Ammon's horn (tissue), 1 donor: ENCODE measurements at regions not wholly inside any gene's neighbourhood (a gene's known extent, or its start where the extent isn't known, plus 50 kb on each side); places are given as distances from the start of the nearest gene placed in this dataset.

Experiments
- DNase-seq: peaks from one replicate; pipeline ENCODE4 v3.0.0-alpha.2; 2016; ENCODE audit warnings: low spot score

GRCh38 chr17:77725846-77726245 is 232.7 kb upstream of the TNRC6C start:
- no peak for DNase-seq

GRCh38 chr17:77726549-77727006 is 231.9 kb upstream of the TNRC6C start:
- no peak for DNase-seq

DNA sequence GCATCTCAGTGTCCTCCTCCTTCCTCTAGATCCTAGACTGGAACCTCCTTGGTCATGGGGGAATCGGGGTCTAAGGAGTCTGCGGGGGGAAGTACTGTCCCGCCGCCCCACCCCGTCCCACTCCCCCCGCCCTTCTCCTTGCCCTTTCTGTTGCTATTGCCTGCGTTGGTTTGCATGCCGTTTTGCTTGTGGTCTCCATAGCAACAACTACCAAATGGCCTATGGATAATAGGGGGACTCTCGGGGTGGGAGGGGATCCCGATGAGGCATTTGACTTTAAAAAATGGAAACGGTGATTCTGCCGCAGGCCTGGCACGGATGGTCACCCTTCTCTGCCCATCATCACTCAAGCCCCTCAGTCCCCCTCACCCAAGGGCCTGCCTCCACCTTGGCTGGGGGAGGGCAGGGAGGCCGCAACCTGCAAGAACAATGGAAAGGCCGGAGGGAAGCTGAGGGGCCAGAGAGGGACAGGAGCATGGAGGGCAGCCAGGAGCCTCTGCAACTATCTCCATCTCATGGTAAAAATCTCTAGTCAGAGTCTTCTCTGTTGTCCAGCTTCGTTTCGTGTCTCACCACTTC is 231.4 kb upstream of the TNRC6C start:
- DNase-seq, result no peak

DNA sequence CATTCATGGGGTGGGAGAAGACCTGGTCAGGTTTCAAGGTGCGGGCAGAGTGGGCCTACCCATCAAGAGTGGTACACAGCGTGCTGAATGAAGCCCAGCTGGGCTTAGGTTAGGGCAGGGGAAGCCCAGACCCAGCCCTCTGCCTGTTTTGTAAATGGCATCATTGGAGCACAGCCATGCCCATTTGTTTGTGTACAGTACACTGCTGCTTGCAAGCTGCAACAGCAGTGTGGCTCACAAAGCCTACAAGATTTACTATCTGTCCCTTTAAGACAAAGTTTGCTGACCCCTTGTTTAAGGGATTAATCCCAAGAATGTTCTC is 230.1 kb upstream of the TNRC6C start:
- no peak for DNase-seq

- no peak for DNase-seq
Observed at GRCh38 chr17:77728871-77729270, 229.6 kb upstream of the TNRC6C start.

DNA sequence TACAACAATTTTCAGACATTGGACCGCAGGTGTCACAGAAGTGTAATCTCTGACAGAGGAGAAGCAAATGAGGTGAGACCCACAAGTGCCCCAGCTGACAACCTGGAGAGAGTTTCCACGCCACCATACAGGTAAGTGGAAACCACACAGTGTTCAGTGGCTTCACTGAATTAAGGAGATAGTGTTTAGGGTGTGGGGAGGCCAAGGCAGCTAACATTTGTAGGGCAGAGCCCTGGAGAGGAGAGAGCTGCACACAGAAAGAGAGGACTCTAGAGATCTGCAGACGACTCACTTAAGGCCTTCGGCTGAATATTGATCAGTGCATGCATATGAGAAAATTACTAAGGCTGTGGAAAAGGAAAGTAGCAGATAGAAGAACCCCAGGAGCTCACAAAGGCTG is 228.9 kb upstream of the TNRC6C start:
- DNase-seq, result no peak

DNA sequence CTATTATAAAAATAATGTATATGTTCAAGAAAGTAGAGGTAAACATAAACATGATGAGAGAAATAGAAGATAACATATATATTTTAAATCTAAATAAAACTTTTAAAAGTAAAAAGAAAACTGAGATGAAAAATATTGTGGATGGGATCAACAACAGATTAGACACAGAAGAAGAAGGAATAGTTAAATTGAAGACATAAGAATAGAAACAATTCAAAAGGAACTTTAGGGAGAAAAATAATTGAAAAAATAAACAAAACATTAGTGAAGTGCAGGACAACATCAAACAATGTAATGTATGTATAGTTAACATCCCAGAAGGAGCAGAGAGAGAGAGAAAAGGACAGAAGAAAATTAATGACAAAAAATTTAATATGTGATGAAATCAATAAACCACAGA is 228.1 kb upstream of the TNRC6C start:
- DNase-seq, result no peak

- DNase-seq, result no peak
Observed at GRCh38 chr17:77733576-77734296, 224.8 kb upstream of the TNRC6C start.

- DNase-seq, result peak; percentile 85
Observed at GRCh38 chr17:77734371-77735080, 224.0 kb upstream of the TNRC6C start.

DNA sequence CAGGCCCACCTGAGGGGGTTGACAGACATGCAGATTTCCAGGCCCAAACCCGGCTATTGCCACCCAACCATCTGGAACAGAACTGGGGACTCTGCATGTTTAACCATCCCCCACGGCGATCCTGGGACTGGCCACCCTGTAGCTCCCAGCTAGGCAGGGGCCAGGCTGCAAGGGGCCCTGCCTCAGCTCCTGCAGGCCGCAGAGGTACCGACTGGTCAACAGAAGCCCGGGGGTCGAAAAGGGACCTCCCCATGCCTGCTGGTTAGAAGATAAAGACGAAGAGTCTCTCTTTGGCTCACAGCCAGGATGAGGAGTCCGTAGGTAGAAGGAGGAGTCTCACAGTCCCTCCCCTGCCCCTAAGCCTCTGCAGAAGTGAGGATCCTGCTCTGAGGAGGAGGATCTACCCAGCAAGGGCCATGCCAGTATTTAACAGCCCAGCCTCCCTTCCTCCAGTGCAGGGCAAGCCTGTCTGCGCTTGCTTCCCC is 223.4 kb upstream of the TNRC6C start:
- no peak for DNase-seq

DNA sequence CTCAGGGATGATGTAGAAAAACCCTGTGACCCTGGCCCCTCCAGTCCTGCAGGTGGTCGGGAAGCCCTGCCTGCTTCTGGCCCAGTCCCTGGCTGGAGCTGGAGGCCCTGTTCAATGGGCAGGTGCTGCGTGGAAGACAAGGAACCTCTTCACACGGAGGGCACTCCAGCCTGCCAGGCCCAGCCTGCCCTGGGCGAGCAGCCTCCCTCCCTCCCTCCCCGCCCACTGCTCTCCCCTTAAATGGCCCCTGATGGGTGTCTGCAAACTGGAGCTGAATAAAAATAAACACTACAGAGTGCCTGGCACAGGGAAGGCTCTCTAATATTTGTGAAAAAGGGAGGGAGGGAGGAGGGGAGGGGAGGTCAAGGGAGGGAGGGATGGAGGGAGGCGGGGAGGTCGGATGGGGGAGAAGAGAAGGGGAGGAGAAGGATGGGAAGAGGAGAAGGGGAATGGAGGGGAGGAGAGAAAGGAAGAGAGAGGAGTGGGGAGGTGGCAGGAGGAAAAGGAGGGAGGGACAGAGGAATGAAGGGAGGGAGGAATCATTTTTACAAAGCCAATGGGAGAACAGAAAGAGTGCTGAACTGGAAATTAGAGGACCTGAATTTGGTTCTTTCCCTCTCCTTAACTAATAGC is 222.8 kb upstream of the TNRC6C start:
- DNase-seq, result peak; percentile 53

DNA sequence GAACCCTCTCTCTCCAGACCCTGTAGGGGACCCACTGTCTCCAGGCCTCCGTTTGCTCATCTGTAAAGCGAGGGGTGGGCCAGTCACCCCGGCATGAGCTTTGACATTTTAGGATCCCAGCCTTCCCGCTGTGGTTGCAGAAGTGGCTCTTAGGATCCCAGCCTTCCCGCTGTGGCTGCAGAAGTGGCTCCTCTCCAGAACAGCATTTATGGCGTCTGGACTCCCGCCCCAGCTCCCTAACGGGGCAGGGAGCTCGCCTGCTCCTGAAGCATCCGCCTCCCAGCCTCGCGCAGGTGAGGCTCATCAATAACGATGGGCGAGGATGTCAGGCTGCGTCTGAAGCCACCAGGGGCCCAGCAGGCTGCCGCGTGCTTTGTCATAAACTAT is 222.3 kb upstream of the TNRC6C start:
- no peak for DNase-seq

- no peak for DNase-seq
Observed at GRCh38 chr17:77736721-77737120, 221.8 kb upstream of the TNRC6C start.

GRCh38 chr17:77737442-77738265 is 220.8 kb upstream of the TNRC6C start:
- no peak for DNase-seq

DNA sequence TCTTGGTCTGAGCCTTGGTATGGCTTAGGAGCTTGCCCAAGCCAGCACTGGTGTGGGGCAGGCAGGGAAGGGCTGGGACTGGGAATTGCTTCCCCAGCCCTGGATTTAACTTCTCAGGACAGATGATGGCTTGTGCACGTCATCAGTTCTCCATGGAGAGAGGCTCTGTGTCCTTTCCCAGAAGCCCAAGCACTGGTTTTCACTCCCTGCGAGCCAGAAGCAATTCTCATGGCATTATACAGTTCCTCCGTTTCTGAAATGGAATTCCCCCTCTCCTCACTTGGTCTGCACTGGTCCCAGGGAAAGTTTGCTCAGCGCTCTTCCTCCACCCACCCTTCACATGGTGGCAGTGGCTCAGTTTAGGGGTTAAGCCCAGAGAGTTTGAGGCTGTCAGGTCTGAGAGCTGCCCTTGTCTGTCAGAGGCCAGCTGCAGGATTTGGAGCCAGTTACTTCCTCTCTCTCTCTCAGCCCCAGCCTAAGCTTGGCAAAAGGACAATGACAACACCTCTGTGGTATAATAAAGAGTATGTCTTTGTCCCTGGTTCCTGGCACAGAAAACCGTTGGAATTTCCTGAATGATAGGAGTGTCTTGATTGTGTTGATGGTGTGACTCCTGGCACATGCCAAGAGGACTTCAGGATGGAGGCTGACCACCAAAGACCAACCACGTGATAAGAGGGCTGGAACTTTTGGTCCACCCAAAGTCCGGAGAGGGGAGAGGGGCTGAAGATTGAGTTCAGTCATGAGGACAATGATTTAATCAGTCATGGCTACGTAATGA is 219.6 kb upstream of the TNRC6C start:
- peak; percentile 20 for DNase-seq

DNA sequence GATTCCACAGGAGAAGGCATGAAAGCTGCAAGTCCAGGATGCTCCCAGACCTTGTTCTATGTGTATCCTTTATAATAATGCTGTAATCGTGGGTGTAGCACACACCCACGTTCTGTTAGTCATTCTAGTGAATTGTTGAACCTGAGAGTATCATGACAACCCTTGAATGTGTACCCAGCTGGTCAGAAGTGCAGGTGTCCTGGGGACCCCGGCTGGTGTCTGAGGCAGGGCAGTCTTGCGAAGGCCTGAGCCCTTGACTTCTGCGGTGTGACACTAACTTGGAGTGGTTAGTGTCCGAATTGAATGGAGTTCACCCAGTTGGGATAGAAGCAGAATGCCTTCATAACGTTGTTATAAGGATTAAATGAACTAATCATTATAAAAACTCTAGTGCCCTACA is 218.0 kb upstream of the TNRC6C start:
- DNase-seq, result no peak

- no peak for DNase-seq
Observed at GRCh38 chr17:77741109-77741508, 217.4 kb upstream of the TNRC6C start.

GRCh38 chr17:77742579-77742978 is 215.9 kb upstream of the TNRC6C start:
- no peak for DNase-seq

GRCh38 chr17:77744066-77744988 is 214.2 kb upstream of the TNRC6C start:
- DNase-seq, result no peak

DNA sequence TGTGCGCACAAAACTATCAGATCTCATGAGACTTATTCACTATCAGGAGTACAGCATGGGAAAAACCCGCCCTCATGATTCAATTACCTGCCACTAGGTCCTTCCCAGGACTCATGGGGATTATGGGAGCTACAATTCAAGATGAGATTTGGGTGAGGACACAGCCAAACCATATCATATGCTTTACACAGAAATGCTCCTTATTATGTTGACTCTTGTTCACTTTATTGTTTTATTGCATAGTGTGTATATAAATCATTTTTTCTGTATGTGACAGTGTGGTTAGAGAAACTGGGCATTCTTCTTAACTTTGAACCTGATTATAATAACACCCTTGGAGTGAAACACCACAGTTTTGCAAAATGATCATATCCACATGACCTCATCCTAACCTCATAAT is 212.8 kb upstream of the TNRC6C start:
- no peak for DNase-seq
